K562 (cell line): ENCODE measurements at regions not wholly inside any gene's neighbourhood (a gene's known extent, or its start where the extent isn't known, plus 50 kb on each side); places are given as distances from the start of the nearest gene placed in this dataset.

Experiments used
- ATAC-seq: fragments of 200-7000 bp; cut with Tn5 transposase; 3 replicates; pipeline ENCODE4 v1.9.1; 2020; ENCODE audit warnings: moderate library complexity
- BruUV-seq: library from RNA; stranded (reverse); fragments of 400-500 nt; replicated peaks from 2 replicates; lab custom pipeline; 2021; lab: Mats Ljungman, UMichigan
- CTCF ChIA-PET: fragments of 300-600 bp; formaldehyde crosslinking; extraction: SDS; loops from one replicate; lab custom pipeline; 2021; ENCODE audit warnings: low intra/inter-chr PET ratio; lab: Yijun Ruan, JAX
- POLR2A ChIA-PET: fragments of 300-600, 350-650 bp; sonication (Branson Sonifier 250); formaldehyde crosslinking; extraction: SDS; loops from one replicate; lab custom pipeline; 2021; ENCODE audit warnings: antibody characterized with exemption, inconsistent platforms; lab: Yijun Ruan, JAX
- DNase-seq, 4 experiments: peaks; one replicate each; pipeline versions ENCODE4 v3.0.0 to v3.0.0-alpha.2; 2011 to 2018; ENCODE audit warnings: low spot score in 3 of 4, mixed read lengths in 3 of 4; ENCODE audit errors: extremely low read depth in 1 of 4
- FAIRE-seq: peaks from 2 replicates; lab custom pipeline; 2011; peaks lifted over from hg19 to GRCh38; lab: Jason Lieb, UNC
- H2AFZ ChIP-seq: 2 replicates; pipeline ENCODE4 v1.6.0; 2011; ENCODE audit warnings: low read depth, low read length, control low read depth, inconsistent platforms
- H3K27ac ChIP-seq: fragments of 200-600 bp; 3 replicates; pipeline ENCODE4 v1.8.0; 2011; ENCODE audit warnings: low read depth, mild to moderate bottlenecking, control low read depth, inconsistent platforms, low read length, moderate library complexity, mixed read lengths; ENCODE audit errors: extremely low read depth
- H3K27me3 ChIP-seq, 2 experiments: fragments of 300-600 bp in 1 of 2; 2 replicates in 1 of 2; 3 replicates in 1 of 2; pipeline versions ENCODE4 v1.6.0 to v1.8.0; 2011; ENCODE audit warnings: inconsistent platforms in 2 of 2, low read length in 2 of 2, mild to moderate bottlenecking in 1 of 2, mixed read lengths in 1 of 2, moderate library complexity in 1 of 2; ENCODE audit not compliant: control insufficient read depth in 2 of 2, insufficient read depth in 2 of 2
- H3K36me3 ChIP-seq: fragments of 300-600 bp; 3 replicates; pipeline ENCODE4 v1.8.0; 2011; ENCODE audit warnings: mild to moderate bottlenecking, low read length, inconsistent platforms; ENCODE audit not compliant: control insufficient read depth, insufficient read depth
- H3K4me1 ChIP-seq, 2 experiments: fragments of 200-600 bp in 1 of 2; replicated peaks in 1 of 2; 2 replicates in 1 of 2; 3 replicates in 1 of 2; pipeline versions ENCODE4 v1.5.1 to v1.8.0; 2011; ENCODE audit warnings: inconsistent platforms in 2 of 2, low read length in 2 of 2, mild to moderate bottlenecking in 1 of 2, mixed read lengths in 1 of 2, moderate library complexity in 1 of 2; ENCODE audit not compliant: control insufficient read depth in 2 of 2, insufficient read depth in 2 of 2
- H3K4me2 ChIP-seq: 2 replicates; pipeline ENCODE4 v1.6.1; 2011; ENCODE audit warnings: low read length, control low read depth, inconsistent platforms, mixed read lengths; ENCODE audit not compliant: insufficient read depth
- H3K4me3 ChIP-seq: fragments of 200-600 bp; sonication (generic), shearing (Covaris generic); 2 replicates; pipeline ENCODE4 v1.5.1; 2016; ENCODE audit warnings: control low read depth, inconsistent platforms
- H3K79me2 ChIP-seq: fragments of 200-600 bp; 3 replicates; pipeline ENCODE4 v1.8.0; 2011; ENCODE audit warnings: low read length, inconsistent platforms; ENCODE audit not compliant: control insufficient read depth, insufficient read depth
- H3K9ac ChIP-seq, 2 experiments: 2 replicates each; pipeline versions ENCODE4 v1.6.0 to v1.6.1; 2011; ENCODE audit warnings: low read depth in 2 of 2, low read length in 2 of 2, control low read depth in 1 of 2, inconsistent platforms in 1 of 2, mild to moderate bottlenecking in 1 of 2, mixed read lengths in 1 of 2; ENCODE audit not compliant: insufficient read depth in 1 of 2
- H3K9me1 ChIP-seq: one replicate; pipeline ENCODE4 v1.6.0; 2011; ENCODE audit warnings: inconsistent platforms, mild to moderate bottlenecking, low read length, moderate library complexity; ENCODE audit not compliant: control insufficient read depth, insufficient read depth
- H3K9me3 ChIP-seq: replicated peaks from 2 replicates; pipeline ENCODE4 v1.5.1; 2011; ENCODE audit warnings: low read depth, low read length, inconsistent platforms; ENCODE audit not compliant: control insufficient read depth, insufficient read depth
- H4K20me1 ChIP-seq: replicated peaks from 2 replicates; pipeline ENCODE4 v1.6.1; 2011; ENCODE audit warnings: low read length, inconsistent platforms, mixed read lengths; ENCODE audit not compliant: control insufficient read depth, insufficient read depth
- GABPB1 ChIP-seq: sonication (generic); formaldehyde crosslinking; IDR thresholded peaks from 2 replicates; pipeline ENCODE4 v1.8.0; 2022; ENCODE audit warnings: mild to moderate bottlenecking, missing genetic modification reagents
- MAFK ChIP-seq: IDR thresholded peaks from 2 replicates; pipeline ENCODE4 v1.6.1; 2011; ENCODE audit warnings: low read length, improper control_type of control experiment
- VEZF1 ChIP-seq: fragments of 200-800 bp; sonication (Bioruptor generic); IDR thresholded peaks from 2 replicates; pipeline ENCODE4 v1.6.1; 2017; ENCODE audit warnings: missing genetic modification characterization, missing compliant biosample characterization
- ZNF217 ChIP-seq: sonication (generic); formaldehyde crosslinking; IDR thresholded peaks from 2 replicates; pipeline ENCODE4 v1.8.0; 2022; ENCODE audit warnings: mild to moderate bottlenecking, missing genetic modification reagents
- ZNF778 ChIP-seq: fragments of 450-650 bp; formaldehyde crosslinking; IDR thresholded peaks from 2 replicates; pipeline ENCODE4 v1.4.0; 2020; ENCODE audit warnings: mild to moderate bottlenecking, moderate library complexity
- WGBS: fragments of 100-300 bp; shearing (Covaris generic); methylation state at CpG from one replicate; pipeline ENCODE4 v1.1.6; 2016; ENCODE audit warnings: low coverage, mixed read lengths; ENCODE audit not compliant: insufficient coverage; ENCODE audit errors: missing lambda C conversion rate; 5-methylcytosine and 5-hydroxymethylcytosine counted together
- in situ Hi-C: fragments of 300-500 bp; cut with MboI; formaldehyde crosslinking; loops from 4 replicates; pipeline ENCODE4 v1.15.0; 2018; ENCODE audit warnings: inconsistent platforms, mixed read lengths
- intact Hi-C: fragments of 100-400 bp; cut with micrococcal nuclease; formaldehyde crosslinking; loops from 2 replicates; pipeline ENCODE4 v1.14.2; 2022

GRCh38 chr4:187172340-187172761 is 448.7 kb upstream of the FAT1 start:
- ATAC-seq, result no peak
- Histone ChIP-seq H3K36me3 (no peaks in the 10 kb centered on the region), H3K27ac (no peak overlapping the region), H3K9ac (no peak overlapping the region), H3K79me2 (no peaks in the 10 kb centered on the region)
- CTCF ChIA-PET, result no interaction called here
- BruUV-seq, result no TSS peak
- TF ChIP-seq VEZF1 (CRISPR knock-in tag), result peak; percentile 85
- no peak for TF ChIP-seq MAFK
- TF ChIP-seq, all 486 proteins: peak for 1
- intact Hi-C loops, result no loop called here
- DNase-seq, result no peak
- Histone ChIP-seq H3K4me2 (no peak overlapping the region), H3K27me3 (peaks cover 0 to 8% of the 10 kb centered on the region in 2 experiments; a peak in 2 of 5 replicates), H3K4me1 (no peaks in the 10 kb centered on the region), H3K9me3 (no peaks in the 10 kb centered on the region), H2AFZ (no peak overlapping the region), H3K4me3 (no peak overlapping the region), H4K20me1 (no peaks in the 10 kb centered on the region), H3K9me1 (no peaks in the 10 kb centered on the region)
- in situ Hi-C loops, result no loop called here
- FAIRE-seq, result no peak
- WGBS, result 0% methylated on average over 7 of the region's 7 CpGs
- POLR2A ChIA-PET, result no interaction called here

DNA sequence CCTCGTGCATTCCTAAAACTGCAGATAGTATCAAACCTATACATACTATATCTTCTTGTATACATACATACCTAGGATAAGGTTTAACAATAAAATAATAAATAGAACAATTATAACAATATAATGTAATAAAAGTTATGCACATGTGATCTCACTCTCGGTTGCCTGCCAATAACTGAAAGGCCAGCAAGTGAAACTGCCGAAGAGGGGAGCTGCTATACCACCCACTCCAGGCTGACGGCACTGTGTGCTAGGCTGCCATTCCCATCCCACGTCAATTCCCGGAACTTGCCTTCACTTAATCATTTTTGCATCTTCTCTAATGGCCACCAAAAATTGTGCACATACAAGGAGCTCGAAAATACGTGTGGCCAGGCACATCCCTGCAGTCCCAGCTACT is 451.1 kb upstream of the FAT1 start:
- Histone ChIP-seq H3K27ac (no peak overlapping the region), H3K4me3 (no peak overlapping the region)
- 2% methylated on average over 8 of the region's 8 CpGs for WGBS
- TF ChIP-seq ZNF778, result no peak
- no peak for TF ChIP-seq ZNF217 (CRISPR knock-in tag)
- TF ChIP-seq GABPB1 (CRISPR knock-in tag), result no peak
- TF ChIP-seq, all 486 proteins: peak for 0
- H3K36me3 ChIP-seq, result no peaks in the 10 kb centered on the region
- in situ Hi-C loops, result no loop called here
- BruUV-seq, result no TSS peak
- POLR2A ChIA-PET, result no interaction called here
- FAIRE-seq (no peak), ATAC-seq (no peak), DNase-seq (no peak)
- CTCF ChIA-PET, result no interaction called here
- intact Hi-C loops, result loop anchor here (5.0 kb wide), 1 partner anchor 447 kb away; no protein-coding TSS in a partner anchor
- no peak overlapping the region for H3K4me2 ChIP-seq
- H3K9ac ChIP-seq, result no peak overlapping the region
- no peaks in the 10 kb centered on the region for H3K9me1 ChIP-seq
- no peaks in the 10 kb centered on the region for H3K79me2 ChIP-seq
- no peaks in the 10 kb centered on the region for H3K9me3 ChIP-seq
- H2AFZ ChIP-seq, result no peak overlapping the region
- H4K20me1 ChIP-seq, result no peaks in the 10 kb centered on the region
- peaks cover 0 to 12% of the 10 kb centered on the region in 2 experiments; a peak in 2 of 5 replicates for H3K27me3 ChIP-seq
- no peaks in the 10 kb centered on the region for H3K4me1 ChIP-seq
